Fibroblast of skin of right biceps (primary cell): ENCODE measurements at regions not wholly inside any gene's neighbourhood (a gene's known extent, or its start where the extent isn't known, plus 50 kb on each side); places are given as distances from the start of the nearest gene placed in this dataset.
"Not testable (repeated sequence)": the region's sequence is repeated elsewhere in the genome, so short reads cannot be mapped to it uniquely, and the experiment has no call there.

Experiments
- DNase-seq: peaks from one replicate; pipeline ENCODE4 v3.0.0-alpha.2; 2013

DNA sequence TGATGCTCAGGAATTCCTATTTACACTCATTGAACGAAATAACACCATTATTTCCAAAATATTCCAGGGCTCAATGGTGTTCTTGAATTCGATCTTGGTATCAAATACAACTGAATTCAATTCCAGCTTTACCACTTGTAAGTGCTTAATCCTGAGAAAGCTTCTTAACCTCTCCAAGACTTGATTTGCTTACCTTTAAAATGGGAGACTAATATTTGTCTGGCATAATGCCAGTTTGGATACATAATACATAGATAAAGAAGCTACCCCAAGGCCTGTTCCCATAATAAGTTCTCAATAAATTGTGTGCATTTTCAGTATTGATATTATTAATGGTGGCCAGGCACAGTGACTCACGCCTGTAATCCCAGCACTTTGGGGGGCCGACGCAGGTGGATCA lies 368.9 kb upstream of the MAF start:
- no peak for DNase-seq

DNA sequence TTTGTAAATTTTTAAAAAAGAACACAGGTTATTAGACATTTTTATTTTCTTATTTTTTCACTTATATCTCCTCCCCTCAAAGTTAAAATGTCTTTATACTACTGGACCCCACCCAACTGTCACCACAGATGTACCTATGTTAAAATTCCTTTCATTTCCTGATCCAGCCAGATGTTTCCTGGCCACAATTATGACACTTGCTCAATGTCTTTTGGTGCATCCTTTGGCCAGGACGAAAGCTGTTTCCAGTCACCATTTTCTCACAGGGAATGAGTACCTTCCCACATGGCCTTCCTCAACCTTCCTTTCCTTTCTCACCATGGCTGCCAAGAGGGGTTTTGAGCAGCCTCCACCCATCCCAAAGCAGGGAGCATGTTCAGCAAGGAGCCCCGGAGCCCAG lies 365.7 kb upstream of the MAF start:
- no peak for DNase-seq

DNA sequence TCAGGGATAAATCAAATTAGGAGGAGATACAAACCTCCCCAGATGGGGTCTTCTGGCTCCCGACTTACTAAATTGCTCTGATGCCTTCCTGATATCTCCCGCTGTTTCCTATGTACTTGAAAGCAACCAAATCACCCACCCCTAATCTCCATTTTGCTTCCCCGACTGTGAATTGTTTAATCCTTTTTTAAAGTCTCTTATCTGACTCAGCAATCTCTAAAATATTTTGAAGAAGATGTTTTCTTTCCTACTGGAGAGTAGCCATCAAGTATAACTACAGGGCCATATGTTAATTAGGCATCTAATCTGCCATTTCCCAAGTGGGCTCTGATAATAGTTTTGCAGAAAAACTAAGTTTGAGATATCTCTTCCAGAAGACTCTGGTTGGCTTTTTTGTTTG lies 365.2 kb upstream of the MAF start:
- no peak for DNase-seq

DNA sequence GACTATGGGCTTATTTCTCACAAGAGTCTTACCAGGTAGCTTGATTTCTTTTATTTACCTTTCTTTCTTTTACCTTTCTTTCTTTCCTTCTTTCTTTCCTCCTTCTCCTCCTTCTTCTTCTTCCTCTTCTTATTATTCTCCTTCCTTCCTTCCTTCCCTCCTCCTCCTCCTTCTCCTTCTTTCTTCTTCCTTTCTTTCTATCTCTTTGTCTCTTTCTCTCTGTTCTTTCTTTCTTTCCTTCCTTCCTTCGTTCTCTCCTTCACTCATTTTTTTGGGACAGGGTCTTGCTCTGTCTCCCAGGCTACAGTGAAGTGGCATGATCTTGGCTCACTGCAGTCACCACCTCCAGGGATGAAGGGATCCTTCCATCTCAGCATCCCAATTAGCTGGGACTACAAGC lies 363.6 kb upstream of the MAF start:
- DNase-seq: no peak

DNA sequence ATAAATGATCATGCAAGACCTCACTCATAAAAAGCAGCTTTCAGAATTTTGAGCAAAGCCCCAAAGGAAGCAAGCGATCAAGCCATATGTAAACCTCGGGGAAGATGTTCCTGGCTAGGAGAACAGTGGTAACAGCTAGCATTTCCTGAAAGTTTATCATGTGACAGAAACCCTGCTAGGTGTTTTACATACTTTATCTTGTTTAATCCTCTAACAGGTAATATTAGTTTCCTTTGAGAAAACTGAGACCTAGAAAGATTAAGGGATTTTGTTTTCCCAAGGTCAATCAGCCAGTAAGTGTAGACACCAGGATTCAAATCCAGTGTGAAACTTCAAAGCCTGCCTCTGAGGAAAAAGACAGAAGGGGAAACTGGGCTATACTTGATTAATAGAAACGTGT lies 362.4 kb upstream of the MAF start:
- DNase-seq: no peak

DNA sequence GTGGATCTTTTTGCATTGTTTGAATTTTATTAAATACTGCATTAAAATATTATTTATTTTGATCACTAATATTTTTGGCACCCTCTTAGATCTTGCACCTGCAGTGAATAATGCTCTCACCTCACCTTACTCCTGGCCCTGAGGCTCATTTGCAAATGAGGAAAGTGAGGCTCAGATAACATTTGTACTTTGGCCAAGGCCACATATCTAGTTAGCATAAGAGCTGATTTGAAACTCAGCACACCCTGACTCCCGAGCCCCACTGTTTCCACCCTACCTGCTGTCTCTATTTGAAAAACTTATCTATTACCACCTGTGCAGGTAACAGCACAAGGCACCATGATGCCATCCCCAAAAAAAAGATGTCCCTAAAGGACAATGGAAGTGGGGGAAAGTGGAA lies 358.7 kb upstream of the MAF start:
- DNase-seq: no peak

DNA sequence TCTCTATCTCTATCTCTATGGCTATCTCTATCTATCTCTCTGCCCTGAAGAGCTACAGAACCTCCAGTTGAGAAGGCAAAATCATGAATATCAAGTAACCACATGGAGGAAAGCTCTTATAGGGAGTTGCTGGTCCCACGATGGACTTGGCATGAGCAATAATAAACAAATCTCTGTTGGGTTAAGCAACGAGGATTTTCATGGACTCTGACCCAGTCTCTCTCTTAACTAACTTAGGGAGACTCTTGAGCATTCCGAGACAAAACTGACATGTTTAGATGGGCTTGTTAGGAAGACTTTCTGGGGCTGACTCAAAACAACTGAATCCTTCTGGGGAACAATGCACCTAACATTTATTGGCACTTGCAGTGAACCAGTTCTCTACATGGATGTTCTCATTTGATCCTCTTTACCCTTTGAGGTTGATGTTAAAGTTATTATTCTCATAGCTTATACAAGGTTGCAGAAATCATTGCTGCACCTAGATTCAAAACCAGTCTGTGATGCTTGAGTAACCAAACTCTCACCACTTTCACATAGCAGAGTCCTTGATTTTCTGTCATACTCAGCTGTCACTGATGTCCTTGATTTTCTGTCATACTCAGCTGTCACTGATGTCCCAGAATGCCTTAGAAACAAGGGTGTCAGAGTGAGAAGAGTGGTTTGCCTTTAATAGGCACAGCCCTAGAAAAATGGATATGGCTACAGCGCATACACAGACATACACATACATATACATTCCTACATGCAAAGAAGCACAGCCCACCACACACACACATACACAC lies 354.6 kb upstream of the MAF start:
- DNase-seq: no peak

DNA sequence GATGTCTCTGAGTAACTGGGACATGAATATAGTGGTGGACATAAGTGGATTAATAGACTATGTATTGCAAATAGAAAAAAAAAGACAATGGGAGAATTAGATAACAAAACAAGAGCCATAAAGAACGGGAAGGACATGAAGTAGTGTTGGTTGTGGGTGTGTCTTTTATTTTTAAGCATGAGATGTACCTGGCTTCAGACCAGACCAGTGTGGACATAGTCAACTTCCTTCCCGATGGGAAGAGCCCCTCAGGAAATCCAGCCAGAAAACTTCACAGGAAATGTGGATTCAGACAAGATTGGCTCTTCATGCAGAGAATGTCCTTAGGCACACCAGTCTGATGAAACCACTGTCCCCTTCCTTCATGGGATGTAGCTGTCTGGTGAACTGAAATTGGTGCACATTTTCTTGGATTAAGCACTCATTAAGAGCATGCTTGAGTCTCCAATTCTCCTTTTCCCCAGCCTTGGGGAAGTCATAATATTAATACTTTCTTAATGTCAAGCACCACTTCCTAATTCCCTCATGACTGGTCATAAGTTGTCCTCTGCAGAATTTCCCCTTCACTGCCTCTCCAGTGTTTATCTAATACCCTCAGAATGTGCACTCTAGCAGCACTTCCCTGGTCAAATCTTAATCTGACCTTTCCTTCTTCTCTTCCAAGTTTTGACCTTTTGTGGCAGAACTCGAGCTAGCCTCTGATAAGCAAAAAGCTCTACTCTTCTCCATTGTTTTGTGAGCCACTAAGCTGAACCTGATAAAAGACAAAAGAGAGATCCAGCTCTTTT lies 350.6 kb upstream of the MAF start:
- no peak for DNase-seq

DNA sequence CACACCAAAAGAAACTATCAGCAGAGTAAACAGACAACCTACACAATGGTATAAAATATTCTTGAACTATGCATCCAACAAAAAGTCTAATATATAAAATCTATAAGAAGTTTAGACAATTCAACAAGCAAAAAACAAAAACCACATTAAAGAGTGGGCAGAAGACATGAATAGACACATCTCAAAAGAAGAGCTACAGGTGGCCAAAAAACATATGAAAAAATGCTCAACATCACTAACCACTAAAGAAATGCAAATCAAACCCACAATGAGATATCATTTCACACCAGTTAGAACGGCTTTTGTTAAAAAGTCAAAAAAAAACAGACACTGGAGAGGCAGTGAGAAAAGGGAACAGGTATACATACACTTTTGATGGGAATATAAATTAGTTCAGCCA lies 348.9 kb upstream of the MAF start:
- DNase-seq: no peak

DNA sequence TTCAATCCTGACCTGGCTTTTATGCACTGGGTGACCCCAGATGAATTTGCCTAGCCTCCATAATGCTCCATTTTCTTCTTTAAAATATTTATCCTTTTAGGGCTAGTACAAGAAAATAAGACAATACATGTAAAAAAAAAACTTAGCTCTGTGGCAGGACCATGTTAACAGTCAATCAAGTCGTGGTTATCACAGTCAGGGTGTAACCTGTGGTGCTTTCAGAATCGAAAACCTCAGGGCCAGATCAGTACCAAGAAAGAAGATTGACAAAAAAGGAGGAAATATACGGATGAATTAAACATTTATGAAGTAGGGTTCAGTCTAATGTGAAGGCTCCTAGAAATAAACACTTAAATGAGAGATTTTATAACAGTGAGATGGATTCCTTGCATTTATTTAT lies 347.2 kb upstream of the MAF start:
- no peak for DNase-seq

DNA sequence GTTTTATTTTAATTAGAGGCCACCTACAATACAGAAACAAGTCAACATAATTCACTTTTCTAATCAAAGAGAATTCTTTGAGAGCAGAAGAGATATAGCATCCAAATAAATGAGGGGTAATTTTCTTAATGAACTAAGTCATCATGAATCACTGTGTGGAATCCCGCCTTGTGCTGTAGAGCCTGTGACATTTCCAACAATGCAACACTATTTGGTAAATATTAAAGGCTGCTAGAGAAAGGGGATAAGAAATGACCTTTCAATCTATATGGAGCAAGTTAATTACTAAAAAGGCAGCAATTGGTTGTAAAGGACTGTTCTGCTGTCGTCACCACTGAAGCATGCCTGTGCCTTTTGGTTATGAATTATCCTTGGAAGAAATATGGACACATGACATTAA lies 345.7 kb upstream of the MAF start:
- DNase-seq: no peak

DNA sequence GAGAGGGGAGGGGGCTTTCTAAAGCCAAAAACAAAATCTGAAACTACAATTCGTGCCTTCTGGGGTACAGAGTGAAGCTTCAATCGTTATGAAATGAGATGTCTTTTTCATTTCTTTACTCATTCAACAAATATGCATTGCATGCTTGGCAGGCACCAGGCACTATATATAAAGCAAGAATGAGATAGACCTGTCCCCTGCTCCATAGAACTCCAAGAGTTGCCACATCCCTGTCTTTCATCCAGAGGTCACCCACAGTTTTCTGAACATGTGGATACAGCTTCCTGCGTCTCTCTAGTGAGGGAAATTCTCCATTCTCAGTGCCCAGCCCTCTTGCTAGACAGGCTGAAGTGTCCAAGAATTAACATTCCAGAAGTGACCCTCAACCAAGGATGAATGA lies 343.2 kb upstream of the MAF start:
- peak; percentile 36 for DNase-seq

DNA sequence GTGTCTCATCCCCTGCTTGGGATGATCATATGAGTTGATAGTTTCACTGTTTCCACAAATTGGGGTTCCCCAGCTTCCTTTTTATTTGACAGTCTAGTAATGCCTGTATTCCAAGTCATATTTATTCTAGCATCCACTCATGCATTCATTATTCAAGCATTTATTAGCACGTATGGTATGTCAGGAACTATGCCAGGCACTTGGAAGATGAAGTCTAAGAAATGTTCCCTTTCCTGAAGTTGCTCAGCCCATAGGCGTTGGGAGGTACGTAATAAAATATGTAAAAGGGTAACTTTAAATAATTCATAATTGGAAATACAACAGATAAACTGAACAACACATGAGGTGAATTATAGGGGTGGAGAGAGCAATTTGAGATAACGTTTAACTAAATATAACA lies 338.0 kb upstream of the MAF start:
- DNase-seq: no peak

DNA sequence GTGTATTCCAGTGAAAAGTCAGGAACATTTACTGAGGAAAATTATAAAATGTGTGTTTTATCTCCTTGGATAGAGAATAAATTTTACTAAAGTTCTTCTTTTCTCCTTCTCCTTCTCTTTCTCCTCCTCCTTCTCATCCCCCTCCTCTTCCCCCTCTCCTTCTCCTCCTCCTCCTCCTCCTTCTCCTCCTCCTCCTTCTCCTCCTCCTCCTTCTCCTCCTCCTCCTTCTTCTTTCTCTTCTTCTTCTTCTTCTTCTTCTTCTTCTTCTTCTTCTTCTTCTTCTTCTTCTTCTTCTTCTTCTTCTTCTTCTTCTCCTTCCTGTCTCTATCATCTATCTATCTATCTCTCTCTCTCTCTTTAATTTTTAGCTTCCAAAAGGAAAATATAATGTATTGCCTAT lies 337.1 kb upstream of the MAF start:
- not testable (repeated sequence) for DNase-seq

DNA sequence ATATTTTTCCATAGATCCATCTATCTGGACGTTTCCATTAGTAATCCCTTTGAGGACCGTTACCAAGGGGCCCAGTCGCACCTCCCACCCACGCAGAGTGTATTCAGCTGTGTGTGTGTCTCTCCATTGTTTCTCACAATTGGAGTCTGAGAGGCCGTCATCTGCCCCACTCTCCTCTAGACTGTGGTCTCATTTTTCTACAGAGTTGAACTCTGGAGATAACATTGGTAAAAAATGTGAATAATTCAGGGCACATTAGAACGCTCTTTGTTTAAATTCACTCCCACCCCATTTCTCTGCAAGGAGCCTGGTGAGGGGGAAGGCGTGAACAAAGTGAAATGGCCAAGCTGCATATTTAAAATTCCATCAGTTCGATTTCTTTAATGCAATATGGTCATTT lies 333.1 kb upstream of the MAF start:
- DNase-seq: no peak

DNA sequence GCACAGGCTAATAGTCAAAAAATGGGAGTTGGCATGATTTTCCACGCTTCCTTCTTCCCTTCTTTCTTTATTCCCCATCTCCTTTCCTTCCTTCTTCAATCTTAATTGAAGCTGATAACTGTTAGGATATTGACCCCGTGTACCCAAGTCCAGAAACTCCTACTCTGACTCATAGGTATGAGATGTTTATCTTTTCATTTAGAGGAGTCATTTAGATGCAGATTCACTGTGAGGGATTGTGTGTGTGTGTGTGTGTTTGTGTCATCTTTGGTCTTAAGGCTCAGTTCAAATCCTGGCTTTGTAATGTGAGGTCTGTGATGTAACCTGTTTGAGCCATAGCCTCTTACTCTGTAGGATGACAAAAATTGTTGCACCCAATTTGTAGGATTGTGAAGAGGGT lies 332.0 kb upstream of the MAF start:
- peak; percentile 23 for DNase-seq

DNA sequence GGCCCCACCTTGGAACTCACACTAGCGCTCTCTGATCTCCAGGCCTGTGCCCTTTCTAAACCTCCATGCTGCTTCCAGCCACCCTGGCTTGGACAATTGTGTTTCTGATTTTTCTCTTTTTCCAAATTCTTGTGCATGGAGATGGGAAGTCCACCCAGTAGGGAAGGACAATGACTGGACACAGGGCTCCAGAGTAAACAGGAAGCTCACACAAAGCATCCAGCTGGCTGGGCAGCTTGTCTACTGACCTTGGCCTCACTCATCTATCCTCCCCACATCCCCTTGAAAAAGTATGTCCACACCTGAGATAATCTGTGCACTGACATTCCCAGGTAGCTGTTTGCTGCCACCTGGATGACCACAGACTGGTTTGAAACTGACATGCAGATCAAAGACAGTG lies 331.2 kb upstream of the MAF start:
- DNase-seq: no peak

DNA sequence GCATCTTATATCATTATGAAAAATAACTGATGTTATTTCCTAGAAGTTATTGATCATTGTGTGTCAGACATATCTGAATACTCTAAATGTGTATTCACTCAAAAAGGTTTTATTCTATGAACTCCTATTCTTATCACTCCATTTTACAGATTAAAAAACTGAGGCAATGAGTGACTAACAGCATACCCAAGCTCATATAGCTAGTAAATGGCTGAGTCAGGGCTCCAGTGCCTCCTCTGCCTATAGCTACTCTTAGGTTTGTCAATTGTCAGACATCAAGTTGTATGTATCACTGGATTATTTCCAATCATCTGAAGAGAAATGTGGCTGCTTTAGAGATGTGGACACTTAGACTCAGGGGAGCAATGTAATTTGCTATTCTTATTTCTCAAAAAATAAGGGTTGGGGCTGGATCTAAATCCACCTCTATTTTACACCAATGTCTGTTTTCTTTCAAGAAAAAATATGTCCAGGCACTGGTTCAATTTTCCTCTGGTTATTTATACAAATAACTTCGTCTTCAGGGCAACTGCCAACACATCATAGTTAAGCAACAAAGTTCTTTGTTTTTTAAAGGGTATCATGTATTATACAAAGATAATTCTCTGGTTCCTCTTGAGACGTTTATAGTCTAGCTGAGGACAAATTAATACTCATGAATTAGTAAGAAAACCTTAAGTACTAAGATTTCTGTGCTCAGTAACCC lies 328.9 kb upstream of the MAF start:
- DNase-seq: no peak

DNA sequence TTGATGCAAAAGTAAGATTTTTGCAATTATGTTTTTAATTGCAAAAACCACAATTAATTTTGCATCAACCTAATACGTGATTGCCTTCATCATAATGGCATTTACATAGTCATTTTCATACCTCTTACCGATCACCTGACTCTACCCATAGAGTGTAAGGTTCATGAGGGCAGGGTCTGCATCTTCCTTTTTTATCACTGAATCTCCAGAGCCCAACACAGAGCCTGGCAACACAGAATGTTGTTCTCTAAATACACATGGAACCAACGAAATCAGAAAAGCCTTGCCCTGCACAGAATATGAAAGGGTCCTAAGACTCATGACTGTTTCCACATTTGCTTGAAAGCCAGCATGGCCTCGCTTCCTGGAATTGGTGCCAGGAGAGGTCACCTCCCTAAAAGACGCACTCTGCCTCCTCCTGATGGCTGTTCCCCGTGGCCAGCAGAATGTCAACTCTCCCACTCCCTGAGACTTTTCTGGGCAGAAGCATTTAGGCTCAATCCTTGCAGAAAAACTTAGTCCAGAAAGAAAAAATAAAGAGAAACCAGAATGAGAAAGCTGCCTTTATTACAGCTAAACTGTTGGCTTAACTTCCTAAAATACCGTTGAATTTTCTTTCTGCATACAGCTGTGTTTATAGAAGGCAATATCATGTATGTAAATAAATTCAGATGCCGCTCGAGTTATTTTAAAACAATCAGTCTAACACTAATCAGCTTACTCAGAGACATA lies 327.8 kb upstream of the MAF start:
- no peak for DNase-seq

DNA sequence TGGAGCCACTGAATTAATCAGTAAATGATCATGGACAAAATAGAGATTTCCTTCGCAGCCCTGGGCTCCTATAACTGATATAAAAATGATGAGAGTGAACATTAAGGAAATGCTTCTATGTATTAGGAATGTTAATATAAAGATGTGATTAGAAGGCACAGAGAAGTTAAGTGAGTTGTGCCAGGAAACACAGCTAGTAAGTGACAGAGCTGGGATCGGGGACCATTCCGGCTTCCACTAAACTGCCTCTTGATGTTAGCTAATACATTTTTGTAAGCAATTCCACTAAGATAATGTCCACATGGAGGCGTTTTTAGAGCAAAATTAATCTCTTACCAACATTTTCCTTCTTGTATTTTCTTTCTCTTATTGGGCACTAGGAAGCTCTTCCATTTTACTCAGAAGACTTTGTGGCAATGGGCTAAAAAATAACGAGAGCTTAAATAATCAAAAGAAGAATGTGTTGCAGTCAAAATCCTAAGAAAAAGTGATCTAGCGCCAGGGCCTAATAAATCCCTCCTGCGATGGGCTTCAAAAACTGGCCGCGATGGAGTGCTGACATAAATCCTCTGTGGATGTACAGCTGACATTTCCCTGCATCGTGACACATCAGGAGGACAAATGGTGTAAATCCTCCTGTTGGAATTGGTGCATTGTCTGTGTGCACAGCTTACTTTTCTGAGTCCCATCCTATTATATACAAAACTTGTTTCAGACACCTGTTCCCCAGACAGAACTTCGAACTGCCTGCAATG lies 326.1 kb upstream of the MAF start:
- DNase-seq: no peak

DNA sequence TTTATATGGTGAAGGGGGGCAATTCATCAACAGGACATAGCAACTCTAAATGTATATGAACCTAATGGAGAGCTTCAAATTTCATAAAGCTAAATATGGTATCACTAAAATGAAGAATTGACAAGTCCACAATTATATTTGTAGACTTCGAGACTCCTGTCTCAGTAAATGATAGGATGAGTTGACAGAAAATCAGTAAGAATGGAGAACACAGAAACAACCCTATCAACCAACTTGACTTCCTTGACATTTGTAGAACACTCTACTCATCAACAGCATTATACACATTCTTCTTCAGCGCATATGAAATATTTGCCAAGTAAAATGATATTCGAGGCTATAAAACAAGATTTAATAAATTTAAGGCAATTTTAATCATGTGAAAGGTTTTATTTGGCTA lies 322.9 kb upstream of the MAF start:
- no peak for DNase-seq

DNA sequence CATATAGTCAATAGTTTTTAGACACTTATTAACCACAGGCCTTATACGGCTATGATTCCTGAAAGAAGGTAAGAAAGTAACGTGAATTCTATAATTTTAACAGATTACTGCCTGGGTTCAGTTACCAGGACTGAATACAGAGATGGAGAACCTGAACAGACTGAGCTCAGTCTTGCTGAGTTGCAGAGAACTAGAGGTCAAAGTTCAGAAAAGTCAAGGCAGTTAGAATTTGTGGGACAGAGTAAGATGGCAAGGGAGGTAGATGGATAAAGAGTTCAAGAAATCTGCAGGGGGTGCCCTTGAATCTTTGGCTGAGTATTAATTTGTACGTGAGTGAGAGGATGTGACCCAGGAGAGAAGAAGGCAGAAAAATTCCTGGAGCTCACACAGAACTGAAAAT lies 320.1 kb upstream of the MAF start:
- no peak for DNase-seq

DNA sequence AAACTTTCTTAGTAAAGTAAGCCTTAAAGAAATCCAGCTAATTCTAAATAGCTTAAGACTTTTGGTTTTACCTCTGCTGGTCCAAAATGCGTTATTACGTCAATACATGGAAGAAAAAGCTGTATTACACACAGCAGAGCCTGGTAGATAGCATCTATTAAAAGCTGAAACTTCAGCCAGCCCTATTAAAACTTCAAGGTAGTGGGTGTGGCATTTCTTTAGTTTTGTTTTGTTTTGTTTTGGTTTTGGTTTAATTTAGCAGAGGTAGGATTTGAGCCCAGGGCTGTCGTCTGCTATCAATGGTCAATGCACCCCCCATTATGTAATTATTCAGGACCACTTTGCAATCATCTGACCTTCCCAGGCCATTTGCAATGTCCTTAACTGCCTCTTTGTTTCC lies 318.4 kb upstream of the MAF start:
- DNase-seq: no peak
